Panc1 (cell line): ENCODE measurements at regions not wholly inside any gene's neighbourhood (a gene's known extent, or its start where the extent isn't known, plus 50 kb on each side); places are given as distances from the start of the nearest gene placed in this dataset.

Experiments used
- ATAC-seq: fragments of 200-7000 bp; cut with Tn5 transposase; 2 replicates; pipeline ENCODE4 v1.9.1; 2020; ENCODE audit warnings: mild to moderate bottlenecking, moderate library complexity
- BruUV-seq: library from RNA; stranded (reverse); fragments of 400-500 nt; replicated peaks from 2 replicates; lab custom pipeline; 2021; lab: Mats Ljungman, UMichigan
- CTCF ChIA-PET: fragments of 300-600 bp; sonication (Branson Sonifier 250); formaldehyde crosslinking; loops from one replicate; lab custom pipeline; 2022; ENCODE audit warnings: antibody characterized with exemption; lab: Charles Lee
- POLR2A ChIA-PET: fragments of 300-600 bp; sonication (Branson Sonifier 250); formaldehyde crosslinking; loops from one replicate; lab custom pipeline; 2022; ENCODE audit warnings: antibody characterized with exemption; lab: Charles Lee
- DNase-seq: peaks from one replicate; pipeline ENCODE4 v3.0.0-alpha.2; 2010; ENCODE audit warnings: low read depth, low spot score
- H3K27ac ChIP-seq: 2 replicates; pipeline ENCODE4 v1.5.1; 2011; ENCODE audit warnings: mild to moderate bottlenecking, low read length, inconsistent platforms
- H3K27me3 ChIP-seq: fragments of 200-500 bp; sonication (Bioruptor generic); 2 replicates; pipeline ENCODE4 v1.6.0; 2014; ENCODE audit warnings: low read length, inconsistent platforms; ENCODE audit not compliant: control insufficient read depth, insufficient read depth
- H3K36me3 ChIP-seq: fragments of 200-500 bp; sonication (Bioruptor generic); 2 replicates; pipeline ENCODE4 v1.5.1; 2014; ENCODE audit warnings: inconsistent platforms, mild to moderate bottlenecking, low read length, moderate library complexity; ENCODE audit not compliant: control insufficient read depth, insufficient read depth
- H3K4me1 ChIP-seq: 2 replicates; pipeline ENCODE4 v1.5.1; 2011; ENCODE audit warnings: inconsistent platforms, mild to moderate bottlenecking, low read length, moderate library complexity; ENCODE audit not compliant: control insufficient read depth, insufficient read depth
- H3K4me3 ChIP-seq, 2 experiments: 2 replicates each; pipeline ENCODE4 v1.5.1; 2011 to 2012; ENCODE audit warnings: low read depth in 2 of 2, low read length in 2 of 2, mild to moderate bottlenecking in 2 of 2, inconsistent platforms in 1 of 2, moderate library complexity in 1 of 2
- H3K9me3 ChIP-seq: fragments of 200-500 bp; sonication (Bioruptor generic); 2 replicates; pipeline ENCODE4 v1.5.1; 2014; ENCODE audit warnings: low read depth, mild to moderate bottlenecking, inconsistent platforms, low read length, moderate library complexity; ENCODE audit not compliant: control insufficient read depth, insufficient read depth
- POLR2AphosphoS5 ChIP-seq: IDR thresholded peaks from 2 replicates; pipeline ENCODE4 v1.6.1; 2012; ENCODE audit warnings: mild to moderate bottlenecking, low read depth, low read length, moderate library complexity
- SIN3A ChIP-seq: IDR thresholded peaks from 2 replicates; pipeline ENCODE4 v1.6.1; 2012; ENCODE audit warnings: low read depth, mild to moderate bottlenecking, low read length, moderate library complexity, borderline replicate concordance; ENCODE audit not compliant: insufficient read depth
- TCF7L2 ChIP-seq: IDR thresholded peaks from 2 replicates; pipeline ENCODE4 v1.6.1; 2011; ENCODE audit warnings: mild to moderate bottlenecking, low read depth, low read length, inconsistent platforms
- in situ Hi-C: cut with HindIII; loops from 2 replicates; pipeline ENCODE4 v1.10.0; 2016; ENCODE audit warnings: low sequenced_read_pairs, low pct_unique_long_range_greater_than_20kb
- intact Hi-C: fragments of 100-400 bp; cut with micrococcal nuclease; formaldehyde crosslinking; loops from one replicate; pipeline ENCODE4 v1.10.0; 2022; ENCODE audit not compliant: unreplicated experiment
- TF ChIP-seq, protein P1 (sequence below): fragments of 450-650 bp; IDR thresholded peaks from 2 replicates; pipeline ENCODE4 v1.5.1; 2017; ENCODE audit warnings: mild to moderate bottlenecking
- TF ChIP-seq, protein P2 (sequence below), 2 experiments: IDR thresholded peaks; 2 replicates each; pipeline ENCODE4 v1.6.1; 2011 to 2012; ENCODE audit warnings: low read depth in 2 of 2, control low read depth in 1 of 2, low read length in 1 of 2, mild to moderate bottlenecking in 1 of 2, moderate library complexity in 1 of 2; ENCODE audit not compliant: insufficient read depth in 1 of 2

DNA sequence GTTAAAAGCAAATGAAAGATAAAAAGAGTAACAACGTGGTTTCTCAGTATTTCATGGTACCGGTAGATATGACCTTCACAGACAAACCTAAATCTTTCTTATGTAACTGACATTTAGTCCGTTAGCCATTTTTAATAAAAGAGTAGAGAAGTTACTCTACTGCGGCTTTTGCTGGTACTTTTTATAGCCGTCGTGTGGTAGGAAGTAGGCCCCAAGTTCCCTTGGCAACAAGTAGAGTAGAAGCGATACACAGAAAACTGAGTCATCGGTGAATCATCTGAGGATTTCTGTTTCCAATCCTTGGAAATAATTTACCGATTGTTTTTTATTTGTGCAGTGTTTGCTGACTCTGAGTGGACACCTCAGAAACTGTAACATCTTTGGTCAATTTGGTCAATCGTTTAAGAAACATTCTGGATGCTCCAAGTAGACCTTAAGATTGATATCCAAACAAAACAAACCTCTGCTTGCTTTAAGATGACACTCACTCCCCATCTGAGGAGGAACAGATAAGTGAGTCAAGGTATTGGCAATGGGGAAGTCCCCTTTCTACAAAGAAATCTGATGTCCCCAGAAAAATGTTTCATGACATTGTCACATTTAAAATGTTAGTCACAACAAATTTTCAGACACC lies 63.9 kb upstream of the AHR start:
- intact Hi-C loops, result no loop called here

DNA sequence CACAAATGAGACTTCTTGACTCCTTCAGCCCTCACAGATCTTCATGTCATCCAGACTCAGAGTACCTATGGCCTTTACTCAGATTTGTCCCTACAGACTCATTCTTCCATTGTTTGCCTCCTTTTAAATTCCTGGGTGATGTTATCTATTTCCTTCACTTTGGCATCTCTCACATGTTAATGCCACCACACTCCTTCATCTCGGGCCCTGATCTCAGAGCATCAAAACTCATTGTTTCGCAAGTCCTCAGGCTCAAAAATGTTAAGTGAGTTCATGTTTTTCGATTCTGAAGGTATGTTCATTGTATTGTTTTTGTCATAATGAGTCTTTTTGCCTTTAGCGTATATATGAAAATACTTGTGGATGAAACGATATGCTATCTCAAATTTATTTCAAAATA lies 62.3 kb upstream of the AHR start:
- no TSS peak for BruUV-seq
- Histone ChIP-seq H3K9me3 (no peaks in the 10 kb centered on the region), H3K36me3 (no peaks in the 10 kb centered on the region), H3K4me1 (peaks cover 36% of the 10 kb centered on the region), H3K4me3 (no peak overlapping the region), H3K27ac (peak overlapping the region; percentile 90; the same call in 1 of the 2 replicates), H3K27me3 (no peaks in the 10 kb centered on the region)
- in situ Hi-C loops (no loop called here), intact Hi-C loops (no loop called here)
- DNase-seq (no peak), ATAC-seq (no peak)
- TF ChIP-seq, protein P1, sequence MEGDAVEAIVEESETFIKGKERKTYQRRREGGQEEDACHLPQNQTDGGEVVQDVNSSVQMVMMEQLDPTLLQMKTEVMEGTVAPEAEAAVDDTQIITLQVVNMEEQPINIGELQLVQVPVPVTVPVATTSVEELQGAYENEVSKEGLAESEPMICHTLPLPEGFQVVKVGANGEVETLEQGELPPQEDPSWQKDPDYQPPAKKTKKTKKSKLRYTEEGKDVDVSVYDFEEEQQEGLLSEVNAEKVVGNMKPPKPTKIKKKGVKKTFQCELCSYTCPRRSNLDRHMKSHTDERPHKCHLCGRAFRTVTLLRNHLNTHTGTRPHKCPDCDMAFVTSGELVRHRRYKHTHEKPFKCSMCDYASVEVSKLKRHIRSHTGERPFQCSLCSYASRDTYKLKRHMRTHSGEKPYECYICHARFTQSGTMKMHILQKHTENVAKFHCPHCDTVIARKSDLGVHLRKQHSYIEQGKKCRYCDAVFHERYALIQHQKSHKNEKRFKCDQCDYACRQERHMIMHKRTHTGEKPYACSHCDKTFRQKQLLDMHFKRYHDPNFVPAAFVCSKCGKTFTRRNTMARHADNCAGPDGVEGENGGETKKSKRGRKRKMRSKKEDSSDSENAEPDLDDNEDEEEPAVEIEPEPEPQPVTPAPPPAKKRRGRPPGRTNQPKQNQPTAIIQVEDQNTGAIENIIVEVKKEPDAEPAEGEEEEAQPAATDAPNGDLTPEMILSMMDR, result no peak
- TF ChIP-seq SIN3A, result no peak
- TF ChIP-seq, protein P2, sequence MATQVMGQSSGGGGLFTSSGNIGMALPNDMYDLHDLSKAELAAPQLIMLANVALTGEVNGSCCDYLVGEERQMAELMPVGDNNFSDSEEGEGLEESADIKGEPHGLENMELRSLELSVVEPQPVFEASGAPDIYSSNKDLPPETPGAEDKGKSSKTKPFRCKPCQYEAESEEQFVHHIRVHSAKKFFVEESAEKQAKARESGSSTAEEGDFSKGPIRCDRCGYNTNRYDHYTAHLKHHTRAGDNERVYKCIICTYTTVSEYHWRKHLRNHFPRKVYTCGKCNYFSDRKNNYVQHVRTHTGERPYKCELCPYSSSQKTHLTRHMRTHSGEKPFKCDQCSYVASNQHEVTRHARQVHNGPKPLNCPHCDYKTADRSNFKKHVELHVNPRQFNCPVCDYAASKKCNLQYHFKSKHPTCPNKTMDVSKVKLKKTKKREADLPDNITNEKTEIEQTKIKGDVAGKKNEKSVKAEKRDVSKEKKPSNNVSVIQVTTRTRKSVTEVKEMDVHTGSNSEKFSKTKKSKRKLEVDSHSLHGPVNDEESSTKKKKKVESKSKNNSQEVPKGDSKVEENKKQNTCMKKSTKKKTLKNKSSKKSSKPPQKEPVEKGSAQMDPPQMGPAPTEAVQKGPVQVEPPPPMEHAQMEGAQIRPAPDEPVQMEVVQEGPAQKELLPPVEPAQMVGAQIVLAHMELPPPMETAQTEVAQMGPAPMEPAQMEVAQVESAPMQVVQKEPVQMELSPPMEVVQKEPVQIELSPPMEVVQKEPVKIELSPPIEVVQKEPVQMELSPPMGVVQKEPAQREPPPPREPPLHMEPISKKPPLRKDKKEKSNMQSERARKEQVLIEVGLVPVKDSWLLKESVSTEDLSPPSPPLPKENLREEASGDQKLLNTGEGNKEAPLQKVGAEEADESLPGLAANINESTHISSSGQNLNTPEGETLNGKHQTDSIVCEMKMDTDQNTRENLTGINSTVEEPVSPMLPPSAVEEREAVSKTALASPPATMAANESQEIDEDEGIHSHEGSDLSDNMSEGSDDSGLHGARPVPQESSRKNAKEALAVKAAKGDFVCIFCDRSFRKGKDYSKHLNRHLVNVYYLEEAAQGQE (IDR thresholded peaks at IDR 0.05; ENCODE audit: insufficient read depth in 1 of 2, low read depth in 2 of 2, low read length in 1 of 2), result no peak
- CTCF ChIA-PET, result interaction anchor here (0.6 kb wide), 1 partner anchor 254 kb away, joined by 5 read pairs; no protein-coding TSS in a partner anchor
- POLR2A ChIA-PET, result no interaction called here

More for the DNA sequence above, 63.9 kb upstream of the AHR start:
- ATAC-seq, result peak; percentile 96
- CTCF ChIA-PET, result no interaction called here
- peak overlapping the region in 1 of 2 experiments; percentile 37; a peak in 1 of 4 replicates for H3K4me3 ChIP-seq
- TF ChIP-seq TCF7L2 (no peak), POLR2AphosphoS5 (peak; percentile 38; the same call in 1 of the 2 replicates), SIN3A (no peak)
- TF ChIP-seq, protein P1, result no peak; the same call in 1 of the 2 replicates
- TF ChIP-seq, protein P2 (IDR thresholded peaks at IDR 0.05; ENCODE audit: insufficient read depth in 1 of 2, low read depth in 2 of 2, low read length in 1 of 2), result no peak
- H3K36me3 ChIP-seq, result no peaks in the 10 kb centered on the region
- POLR2A ChIA-PET, result no interaction called here
- H3K9me3 ChIP-seq, result no peaks in the 10 kb centered on the region
- H3K27ac ChIP-seq, result peak overlapping the region; percentile 90
- in situ Hi-C loops, result no loop called here
- peak; percentile 94 for DNase-seq
- no TSS peak for BruUV-seq
- H3K4me1 ChIP-seq, result peaks cover 27% of the 10 kb centered on the region
- no peaks in the 10 kb centered on the region for H3K27me3 ChIP-seq
